ENCODE measurements at regions not wholly inside any gene's neighbourhood (a gene's known extent, or its start where the extent isn't known, plus 50 kb on each side); places are given as distances from the start of the nearest gene placed in this dataset.

GRCh38 chr18:22114526-22115321, 54.7 kb upstream of the GATA6 start:
- H3K4me3 ChIP-seq (ENCODE audit: low read length): no peak overlapping the region
- DNase-seq (ENCODE audit: low read depth): peak; percentile 29
- TF ChIP-seq, protein P1, sequence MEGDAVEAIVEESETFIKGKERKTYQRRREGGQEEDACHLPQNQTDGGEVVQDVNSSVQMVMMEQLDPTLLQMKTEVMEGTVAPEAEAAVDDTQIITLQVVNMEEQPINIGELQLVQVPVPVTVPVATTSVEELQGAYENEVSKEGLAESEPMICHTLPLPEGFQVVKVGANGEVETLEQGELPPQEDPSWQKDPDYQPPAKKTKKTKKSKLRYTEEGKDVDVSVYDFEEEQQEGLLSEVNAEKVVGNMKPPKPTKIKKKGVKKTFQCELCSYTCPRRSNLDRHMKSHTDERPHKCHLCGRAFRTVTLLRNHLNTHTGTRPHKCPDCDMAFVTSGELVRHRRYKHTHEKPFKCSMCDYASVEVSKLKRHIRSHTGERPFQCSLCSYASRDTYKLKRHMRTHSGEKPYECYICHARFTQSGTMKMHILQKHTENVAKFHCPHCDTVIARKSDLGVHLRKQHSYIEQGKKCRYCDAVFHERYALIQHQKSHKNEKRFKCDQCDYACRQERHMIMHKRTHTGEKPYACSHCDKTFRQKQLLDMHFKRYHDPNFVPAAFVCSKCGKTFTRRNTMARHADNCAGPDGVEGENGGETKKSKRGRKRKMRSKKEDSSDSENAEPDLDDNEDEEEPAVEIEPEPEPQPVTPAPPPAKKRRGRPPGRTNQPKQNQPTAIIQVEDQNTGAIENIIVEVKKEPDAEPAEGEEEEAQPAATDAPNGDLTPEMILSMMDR (IDR thresholded peaks at IDR 0.05; ENCODE audit: insufficient read depth, low read depth, low read length, missing control alignments): no peak

GRCh38 chr18:22115573-22115972, 53.8 kb upstream of the GATA6 start:
- H3K4me3 ChIP-seq (ENCODE audit: low read length): no peak overlapping the region

More at GRCh38 chr18:22115573-22115972, 53.8 kb upstream of the GATA6 start:
- no peak for DNase-seq (ENCODE audit: low read depth)
- TF ChIP-seq, protein P1 (IDR thresholded peaks at IDR 0.05; ENCODE audit: insufficient read depth, low read depth, low read length, missing control alignments): no peak

Data from epithelial cell of esophagus (primary cell).